BLaER1 treated with 17β-estradiol and CSF1 and Interleukin-3, amounts not matched to agents 10 nM and 100 nM (cell line): ENCODE measurements at regions not wholly inside any gene's neighbourhood (a gene's known extent, or its start where the extent isn't known, plus 50 kb on each side); places are given as distances from the start of the nearest gene placed in this dataset.

Source experiments
- H3K27ac ChIP-seq, 11 experiments: shearing (Covaris generic); formaldehyde crosslinking; 2 replicates each; pipeline ENCODE4 v1.8.1; 2022
- H3K27me3 ChIP-seq, 11 experiments: shearing (Covaris generic); formaldehyde crosslinking; 2 replicates each; pipeline ENCODE4 v1.8.1; 2022
- H3K36me3 ChIP-seq, 11 experiments: shearing (Covaris generic); formaldehyde crosslinking; 2 replicates each; pipeline ENCODE4 v1.8.1; 2022
- H3K4me1 ChIP-seq, 10 experiments: shearing (Covaris generic); formaldehyde crosslinking; 2 replicates each; pipeline ENCODE4 v1.8.1; 2022
- H3K4me2 ChIP-seq, 11 experiments: shearing (Covaris generic); formaldehyde crosslinking; 2 replicates each; pipeline ENCODE4 v1.8.1; 2022
- H3K4me3 ChIP-seq, 10 experiments: shearing (Covaris generic); formaldehyde crosslinking; 2 replicates each; pipeline ENCODE4 v1.8.1; 2022
- H3K9ac ChIP-seq, 11 experiments: shearing (Covaris generic); formaldehyde crosslinking; 2 replicates each; pipeline ENCODE4 v1.8.1; 2022
- H3K9me3 ChIP-seq, 11 experiments: shearing (Covaris generic); formaldehyde crosslinking; replicated peaks in 1 of 11; 2 replicates each; pipeline ENCODE4 v1.8.1; 2022
- H4K20me1 ChIP-seq, 11 experiments: shearing (Covaris generic); formaldehyde crosslinking; 2 replicates each; pipeline ENCODE4 v1.8.1; 2022
- Cebpa-rat ChIP-seq, 11 experiments: shearing (Covaris generic); IDR thresholded peaks; 2 replicates each; pipeline ENCODE4 v1.8.1; 2022

DNA sequence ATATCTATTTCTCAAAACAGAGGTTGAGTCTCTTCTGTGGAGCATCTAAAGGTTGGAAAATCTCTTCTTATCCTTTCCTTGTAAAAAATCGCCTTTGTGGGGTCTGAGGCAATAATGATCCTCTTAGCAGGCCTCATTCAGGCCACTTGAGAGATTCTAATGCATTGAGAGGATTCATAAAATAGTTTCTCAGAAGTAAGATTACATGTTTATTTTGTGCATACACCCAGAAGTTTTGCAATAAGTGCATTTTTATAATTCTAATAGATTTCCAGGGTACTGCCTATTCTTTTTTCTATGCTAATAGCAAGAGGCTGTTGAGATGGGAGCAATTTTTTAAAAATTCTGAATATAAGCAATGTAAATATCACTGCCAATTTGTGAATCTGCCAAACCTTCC lies 342.2 kb upstream of the KLF12 start:
- Histone ChIP-seq H3K4me1 (peaks cover 0 to under 1% (median 0%) of the 10 kb centered on the region in 10 experiments; a peak in 2 of 20 replicates), H3K27ac (no peak overlapping the region), H3K9me3 (peaks cover 0 to 8% (median 0%) of the 10 kb centered on the region in 11 experiments; a peak in 1 of 22 replicates), H3K27me3 (no peaks in the 10 kb centered on the region), H3K36me3 (no peaks in the 10 kb centered on the region), H3K9ac (no peak overlapping the region), H3K4me2 (no peak overlapping the region), H4K20me1 (no peaks in the 10 kb centered on the region), H3K4me3 (no peak overlapping the region)
- TF ChIP-seq Cebpa-rat (IDR thresholded peaks at IDR 0.05): no peak

DNA sequence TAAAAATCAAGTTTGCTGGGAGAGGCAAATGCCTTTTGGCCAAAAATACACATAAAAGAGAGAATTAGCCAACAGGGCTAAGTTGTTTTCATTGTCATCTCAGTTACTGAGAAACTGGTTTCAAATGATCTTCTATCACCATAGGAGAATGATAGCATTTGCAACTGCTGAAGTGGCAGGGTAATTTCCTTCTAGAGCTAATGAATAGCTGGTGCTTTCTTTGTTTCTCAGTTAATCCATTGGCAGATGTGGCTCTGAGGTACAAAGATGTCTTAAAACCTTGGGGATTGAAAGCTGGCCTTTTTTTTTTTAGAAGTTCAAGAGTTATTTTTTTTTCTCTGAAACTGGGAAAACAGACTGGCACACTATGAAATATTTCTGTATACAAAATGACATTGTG lies 332.7 kb upstream of the KLF12 start:
- H3K9ac ChIP-seq: no peak overlapping the region
- no peak overlapping the region for H3K27ac ChIP-seq
- H3K4me2 ChIP-seq: no peak overlapping the region
- no peaks in the 10 kb centered on the region for H3K4me1 ChIP-seq
- no peaks in the 10 kb centered on the region for H3K36me3 ChIP-seq
- TF ChIP-seq Cebpa-rat (IDR thresholded peaks at IDR 0.05): no peak
- H3K9me3 ChIP-seq: no peaks in the 10 kb centered on the region
- H4K20me1 ChIP-seq: no peaks in the 10 kb centered on the region
- H3K27me3 ChIP-seq: no peaks in the 10 kb centered on the region
- no peak overlapping the region for H3K4me3 ChIP-seq

DNA sequence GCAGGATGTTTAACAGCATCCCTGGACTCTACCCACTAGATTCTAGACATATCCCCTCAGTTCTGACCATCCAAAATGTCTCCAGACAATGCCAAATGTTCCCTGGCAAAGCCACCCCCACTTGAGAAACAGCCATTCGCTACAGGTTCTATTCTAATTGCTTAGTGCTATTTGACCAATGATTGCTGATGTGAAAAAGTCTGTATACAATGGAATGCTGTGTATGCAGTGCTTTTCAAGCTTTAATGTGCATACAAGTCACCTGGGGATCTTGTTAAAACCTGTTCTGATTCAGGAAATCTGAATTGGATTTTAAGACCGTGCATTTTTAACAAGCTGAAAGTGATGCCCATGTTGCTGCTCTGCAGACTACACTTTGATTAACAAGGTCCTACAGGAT lies 331.8 kb upstream of the KLF12 start:
- Histone ChIP-seq H3K4me3 (no peak overlapping the region), H3K27me3 (no peaks in the 10 kb centered on the region), H4K20me1 (no peaks in the 10 kb centered on the region), H3K9ac (no peak overlapping the region), H3K9me3 (no peaks in the 10 kb centered on the region), H3K4me1 (no peaks in the 10 kb centered on the region), H3K27ac (no peak overlapping the region), H3K4me2 (no peak overlapping the region), H3K36me3 (no peaks in the 10 kb centered on the region)
- TF ChIP-seq Cebpa-rat (IDR thresholded peaks at IDR 0.05): no peak

DNA sequence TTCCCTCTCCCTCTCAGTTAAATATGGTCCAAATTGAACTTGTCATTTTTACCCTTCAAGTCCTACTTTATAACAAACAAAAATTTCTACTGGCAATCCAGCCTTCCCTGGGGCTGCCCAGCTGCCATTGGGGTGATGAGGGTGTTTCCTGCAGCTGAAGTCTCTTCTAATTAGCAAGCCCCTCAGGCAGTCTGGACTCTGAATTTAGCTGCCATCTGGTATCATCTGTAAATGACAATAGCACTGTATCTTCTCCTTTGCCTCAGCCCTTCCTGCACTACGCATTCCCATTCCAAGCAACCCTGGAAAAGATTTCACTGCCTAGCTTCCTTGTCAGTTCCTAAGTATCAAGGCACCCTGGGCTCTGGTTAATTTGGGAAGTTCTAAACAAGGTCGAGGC lies 331.1 kb upstream of the KLF12 start:
- no peak overlapping the region for H3K4me2 ChIP-seq
- no peak overlapping the region for H3K9ac ChIP-seq
- H3K9me3 ChIP-seq: no peaks in the 10 kb centered on the region
- H4K20me1 ChIP-seq: no peaks in the 10 kb centered on the region
- H3K36me3 ChIP-seq: no peaks in the 10 kb centered on the region
- no peak overlapping the region for H3K27ac ChIP-seq
- H3K27me3 ChIP-seq: no peaks in the 10 kb centered on the region
- no peak overlapping the region for H3K4me3 ChIP-seq
- no peak for TF ChIP-seq Cebpa-rat (IDR thresholded peaks at IDR 0.05)
- no peaks in the 10 kb centered on the region for H3K4me1 ChIP-seq

DNA sequence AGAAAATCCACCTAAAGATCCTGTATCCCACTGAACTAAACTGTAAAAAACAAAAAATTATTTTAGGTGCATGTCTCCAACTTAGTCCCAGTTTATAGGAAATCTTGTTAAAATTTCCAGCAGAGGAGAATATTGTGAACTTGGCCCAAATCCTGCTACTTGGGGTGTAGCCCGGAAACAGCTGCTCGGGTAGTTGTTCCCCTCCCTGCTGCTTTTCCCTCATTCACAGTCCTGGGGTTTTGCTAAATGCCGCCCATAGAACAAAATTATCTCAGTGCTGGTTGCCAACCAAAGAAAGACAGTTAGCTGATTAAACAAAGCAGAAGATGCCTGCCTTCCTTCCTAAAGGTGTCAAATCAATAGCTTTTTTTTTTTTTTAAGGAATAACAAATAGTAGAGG lies 330.5 kb upstream of the KLF12 start:
- no peak for TF ChIP-seq Cebpa-rat (IDR thresholded peaks at IDR 0.05)

DNA sequence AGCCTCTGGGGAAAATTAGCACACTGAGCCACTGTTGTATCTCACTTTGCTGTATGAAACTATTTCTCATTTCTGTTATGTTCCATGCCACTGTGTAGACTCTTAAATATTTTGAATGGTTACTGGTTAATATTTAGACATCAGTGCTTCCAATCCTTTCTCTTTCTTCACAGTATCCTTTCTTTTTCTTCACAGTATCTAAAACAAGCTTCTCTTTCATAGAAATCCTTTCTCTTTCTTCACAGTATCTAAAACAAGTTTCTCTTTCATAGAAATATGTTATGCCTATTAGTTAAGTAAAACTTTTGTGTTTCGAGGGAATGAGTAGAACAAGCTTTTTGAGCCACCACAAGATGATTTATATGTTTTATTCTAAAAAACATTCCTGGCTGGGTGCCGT lies 326.8 kb upstream of the KLF12 start:
- no peak for TF ChIP-seq Cebpa-rat (IDR thresholded peaks at IDR 0.05)
- H3K9me3 ChIP-seq: no peaks in the 10 kb centered on the region

More for the DNA sequence above, 330.5 kb upstream of the KLF12 start:
- Histone ChIP-seq H3K9me3 (no peaks in the 10 kb centered on the region), H3K4me1 (no peaks in the 10 kb centered on the region), H3K27me3 (no peaks in the 10 kb centered on the region), H3K4me2 (no peak overlapping the region), H4K20me1 (no peaks in the 10 kb centered on the region), H3K4me3 (no peak overlapping the region), H3K36me3 (no peaks in the 10 kb centered on the region), H3K27ac (no peak overlapping the region), H3K9ac (no peak overlapping the region)

DNA sequence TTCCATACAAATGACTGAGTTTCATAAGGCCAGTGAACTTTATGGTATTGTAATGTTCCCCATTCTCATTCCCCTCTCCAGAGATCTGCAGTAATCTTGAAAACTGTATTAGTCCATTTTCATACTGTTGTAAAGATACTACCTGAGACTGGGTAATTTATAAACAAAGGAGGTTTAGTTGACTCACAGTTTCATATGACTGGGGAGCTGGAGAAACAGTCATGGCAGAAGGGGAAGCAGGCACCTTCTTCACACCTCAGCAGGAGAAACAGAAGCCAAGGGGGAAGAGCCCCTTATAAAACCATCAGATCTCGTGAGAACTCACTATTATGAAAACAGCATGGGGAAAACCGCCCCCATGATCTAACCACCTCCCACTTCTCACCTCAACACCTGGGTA lies 318.7 kb upstream of the KLF12 start:
- peaks cover 0 to 15% (median 9%) of the 10 kb centered on the region in 11 experiments; a peak in 12 of 22 replicates for H3K9me3 ChIP-seq
- H3K27ac ChIP-seq: peak overlapping the region in 1 of 11 experiments; percentile 21; a peak in 1 of 22 replicates
- H3K4me2 ChIP-seq: peak overlapping the region in 10 of 11 experiments; percentile 52 to 80 (median 66); a peak in 16 of 22 replicates
- no peaks in the 10 kb centered on the region for H3K36me3 ChIP-seq
- no peaks in the 10 kb centered on the region for H4K20me1 ChIP-seq
- H3K4me1 ChIP-seq: peaks cover 18 to 26% (median 21%) of the 10 kb centered on the region in 10 experiments
- no peak for TF ChIP-seq Cebpa-rat (IDR thresholded peaks at IDR 0.05)
- no peak overlapping the region for H3K9ac ChIP-seq
- H3K27me3 ChIP-seq: no peaks in the 10 kb centered on the region
- H3K4me3 ChIP-seq: no peak overlapping the region

More for the DNA sequence above, 326.8 kb upstream of the KLF12 start:
- no peaks in the 10 kb centered on the region for H4K20me1 ChIP-seq
- no peaks in the 10 kb centered on the region for H3K36me3 ChIP-seq
- no peaks in the 10 kb centered on the region for H3K4me1 ChIP-seq
- no peak overlapping the region for H3K4me2 ChIP-seq
- H3K27me3 ChIP-seq: no peaks in the 10 kb centered on the region
- no peak overlapping the region for H3K9ac ChIP-seq
- no peak overlapping the region for H3K4me3 ChIP-seq
- H3K27ac ChIP-seq: no peak overlapping the region

DNA sequence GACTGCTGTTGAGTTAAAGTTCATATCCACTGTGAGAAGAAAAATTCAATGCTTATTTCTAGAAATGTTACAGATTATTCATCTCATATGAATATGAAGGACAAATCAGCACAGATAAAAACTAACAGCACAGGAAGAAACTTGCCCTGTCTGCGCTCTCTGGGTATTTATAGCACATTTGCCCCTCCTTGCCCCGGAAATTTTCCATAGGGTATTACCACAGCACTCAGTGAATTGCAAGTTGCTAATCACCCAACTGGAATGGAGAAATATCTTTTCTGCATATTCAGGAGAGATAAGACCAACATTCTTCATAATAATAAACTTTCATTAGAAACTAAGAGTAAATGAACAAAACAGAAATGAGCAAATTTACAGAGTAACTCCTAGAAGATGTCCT lies 318.0 kb upstream of the KLF12 start:
- peaks cover 0 to 15% (median 9%) of the 10 kb centered on the region in 11 experiments; a peak in 12 of 22 replicates for H3K9me3 ChIP-seq
- no peaks in the 10 kb centered on the region for H3K27me3 ChIP-seq
- H3K9ac ChIP-seq: no peak overlapping the region
- H3K27ac ChIP-seq: peak overlapping the region in 5 of 11 experiments; percentile 6 to 59 (median 24); a peak in 6 of 22 replicates
- no peaks in the 10 kb centered on the region for H3K36me3 ChIP-seq
- peaks cover 18 to 26% (median 21%) of the 10 kb centered on the region in 10 experiments for H3K4me1 ChIP-seq
- no peak overlapping the region for H3K4me3 ChIP-seq
- TF ChIP-seq Cebpa-rat (IDR thresholded peaks at IDR 0.05): no peak
- peak overlapping the region; percentile 52 to 80 (median 67) for H3K4me2 ChIP-seq
- H4K20me1 ChIP-seq: no peaks in the 10 kb centered on the region

DNA sequence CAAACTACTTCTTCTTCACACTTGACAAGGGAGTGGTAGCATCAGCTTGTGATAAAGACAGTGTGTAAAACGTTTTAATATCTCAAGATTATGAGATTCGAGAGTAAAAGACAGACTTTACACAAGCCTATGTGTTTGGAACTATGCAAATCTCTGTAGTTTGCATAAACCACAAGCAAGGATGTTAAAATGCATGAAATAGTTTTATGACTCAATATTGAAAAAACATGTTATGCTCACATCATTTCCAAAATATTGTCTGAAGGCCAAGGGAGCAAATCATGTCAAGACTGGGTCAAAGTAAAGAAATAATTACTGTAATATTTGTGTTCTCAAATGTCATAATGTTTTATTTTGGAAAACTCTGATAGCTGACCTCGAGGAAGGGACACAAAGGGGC lies 316.8 kb upstream of the KLF12 start:
- Histone ChIP-seq H3K36me3 (no peaks in the 10 kb centered on the region), H3K27me3 (no peaks in the 10 kb centered on the region), H3K9me3 (peaks cover 0 to 15% (median 9%) of the 10 kb centered on the region in 11 experiments; a peak in 12 of 22 replicates), H3K9ac (no peak overlapping the region), H4K20me1 (no peaks in the 10 kb centered on the region), H3K4me1 (peaks cover 18 to 26% (median 21%) of the 10 kb centered on the region in 10 experiments), H3K4me3 (no peak overlapping the region), H3K4me2 (peak overlapping the region; percentile 47 to 80 (median 67); a peak in 18 of 22 replicates), H3K27ac (peak overlapping the region in 5 of 11 experiments; percentile 24 to 59 (median 51); a peak in 9 of 22 replicates)
- TF ChIP-seq Cebpa-rat (IDR thresholded peaks at IDR 0.05): no peak

DNA sequence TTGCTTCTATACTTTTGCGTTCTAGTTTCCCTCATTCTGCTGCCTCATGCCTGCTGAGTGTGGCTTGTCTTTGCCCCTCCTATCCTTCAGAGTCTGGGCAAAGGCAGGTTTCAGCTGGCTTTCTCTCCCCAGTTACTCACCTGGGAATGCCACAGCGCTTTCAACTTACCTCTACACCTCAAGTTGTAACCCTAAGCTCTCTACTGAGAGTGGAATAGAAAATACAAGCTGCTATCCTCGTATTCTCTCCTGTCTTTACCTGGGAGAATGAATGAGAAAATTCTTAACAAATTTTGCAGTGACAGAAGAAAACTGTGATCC lies 316.3 kb upstream of the KLF12 start:
- H3K36me3 ChIP-seq: no peaks in the 10 kb centered on the region
- H3K9me3 ChIP-seq: peaks cover 0 to 15% (median 9%) of the 10 kb centered on the region in 11 experiments; a peak in 12 of 22 replicates
- peaks cover 18 to 30% (median 21%) of the 10 kb centered on the region in 10 experiments for H3K4me1 ChIP-seq
- no peak overlapping the region for H3K27ac ChIP-seq
- H4K20me1 ChIP-seq: no peaks in the 10 kb centered on the region
- H3K9ac ChIP-seq: no peak overlapping the region
- TF ChIP-seq Cebpa-rat (IDR thresholded peaks at IDR 0.05): no peak
- peak overlapping the region in 2 of 11 experiments; percentile 47 to 63; a peak in 1 of 22 replicates for H3K4me2 ChIP-seq
- no peaks in the 10 kb centered on the region for H3K27me3 ChIP-seq
- H3K4me3 ChIP-seq: no peak overlapping the region
